ENCODE measurements at regions not wholly inside any gene's neighbourhood (a gene's known extent, or its start where the extent isn't known, plus 50 kb on each side); places are given as distances from the start of the nearest gene placed in this dataset.

GRCh38 chr13:34738254-34738992 is 203.6 kb upstream of the NBEA start:
- TF ChIP-seq POLR2A (IDR thresholded peaks at IDR 0.05): no peak
- no peak for TF ChIP-seq CTCF (IDR thresholded peaks at IDR 0.05)

All from thyroid gland (tissue), 4 donors.